GM23338 (cell line): ENCODE measurements at regions not wholly inside any gene's neighbourhood (a gene's known extent, or its start where the extent isn't known, plus 50 kb on each side); places are given as distances from the start of the nearest gene placed in this dataset.

ENCODE experiments used
- CTCF ChIP-seq, 2 experiments: fragments of 200-600 bp in 1 of 2; sonication (generic) in 1 of 2; conservative IDR thresholded peaks; 2 replicates each; pipeline versions ENCODE4 v1.5.1 to v1.6.1; 2016 to 2017; ENCODE audit warnings: antibody characterized with exemption in 2 of 2, low read depth in 2 of 2, mild to moderate bottlenecking in 2 of 2, moderate library complexity in 1 of 2
- EZH2 ChIP-seq: fragments of 200-600 bp; sonication (generic); IDR thresholded peaks from one replicate; pipeline ENCODE4 v1.8.0; 2017; ENCODE audit warnings: antibody characterized with exemption, mild to moderate bottlenecking, low read depth; ENCODE audit not compliant: unreplicated experiment
- ZNF114 ChIP-seq: fragments of 250-450 bp; sonication (Bioruptor Pico); IDR thresholded peaks from 2 replicates; pipeline ENCODE4 v1.5.0; 2020; ENCODE audit warnings: mild to moderate bottlenecking, moderate library complexity

- TF ChIP-seq ZNF114 (CRISPR knock-in tag) (no peak), CTCF (conservative IDR thresholded peaks at IDR 0.05; ENCODE audit: low read depth in 2 of 2) (no peak), EZH2 (no peak)
Observed at GRCh38 chr12:24304285-24304684, 354.8 kb upstream of the SOX5 start.
